ENCODE measurements at regions not wholly inside any gene's neighbourhood (a gene's known extent, or its start where the extent isn't known, plus 50 kb on each side); places are given as distances from the start of the nearest gene placed in this dataset.
"Not testable (repeated sequence)": the region's sequence is repeated elsewhere in the genome, so short reads cannot be mapped to it uniquely, and the experiment has no call there.

DNA sequence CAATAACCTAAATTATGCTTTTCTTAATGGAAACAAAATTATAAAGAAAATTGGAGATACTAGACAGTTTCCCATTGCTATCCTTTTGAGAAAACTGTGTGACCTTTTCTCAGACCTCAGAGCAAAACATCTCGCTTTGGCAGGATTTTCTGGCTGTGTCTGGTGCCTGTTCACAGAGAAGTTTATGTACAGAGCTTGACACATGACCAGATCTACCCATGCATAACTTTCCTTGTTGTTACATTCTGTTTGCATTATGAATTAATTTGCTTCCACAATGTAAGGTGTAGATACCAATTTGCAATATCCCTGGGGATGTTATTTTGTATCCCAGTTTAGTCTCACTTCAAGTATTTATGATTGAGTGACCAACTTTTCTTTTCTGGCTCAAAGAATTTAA is 565.0 kb downstream of the XPNPEP1 start:
- intact Hi-C loops (cut with DNase I), result no loop called here
- ATAC-seq, result no peak

GRCh38 chr10:109348324-109348723 is 575.0 kb downstream of the XPNPEP1 start:
- no peak for DNase-seq (ENCODE audit: missing footprints)
- ATAC-seq, result no peak
- intact Hi-C loops (cut with DNase I), result no loop called here

More for the DNA sequence above, 565.0 kb downstream of the XPNPEP1 start:
- no peak for DNase-seq (ENCODE audit: missing footprints)

DNA sequence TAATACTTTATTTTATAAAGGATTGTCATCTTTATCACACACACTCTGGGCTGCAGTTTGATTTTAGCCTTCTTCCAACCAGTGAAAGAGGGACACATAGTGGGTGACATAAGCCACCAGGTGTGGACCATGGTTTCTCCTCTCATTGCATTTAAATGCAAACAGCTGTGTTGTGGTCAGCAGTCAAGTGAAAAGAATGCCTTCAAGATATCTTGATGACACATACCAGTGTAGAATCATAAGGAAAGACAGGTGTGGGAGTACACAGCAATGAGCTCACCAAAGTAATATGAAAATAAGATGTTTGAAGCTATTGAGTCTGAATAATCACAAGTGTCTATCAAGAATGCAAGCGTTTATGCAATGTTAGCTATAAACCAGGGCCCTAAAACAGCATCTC is 580.0 kb downstream of the XPNPEP1 start:
- intact Hi-C loops (cut with DNase I), result no loop called here
- DNase-seq (ENCODE audit: missing footprints) (no peak), ATAC-seq (no peak)

DNA sequence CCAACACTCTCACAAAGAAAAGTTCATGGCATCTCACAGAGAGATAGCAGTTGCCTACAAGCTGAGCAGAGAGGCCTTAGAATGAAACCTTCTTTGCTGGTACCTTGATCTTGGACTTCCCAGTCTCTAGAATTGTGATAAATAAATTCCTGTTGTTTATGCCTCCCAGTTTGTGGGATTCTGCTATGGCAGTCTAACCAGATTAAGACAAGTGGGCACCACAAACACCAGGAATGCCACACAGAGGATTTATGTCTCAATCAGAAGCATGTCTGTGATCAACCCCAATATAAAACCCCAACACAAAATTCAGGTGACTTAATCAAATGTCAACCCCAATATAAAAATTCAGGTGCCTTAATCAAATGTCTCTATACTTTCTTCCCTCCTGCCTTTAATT is 581.3 kb downstream of the XPNPEP1 start:
- DNase-seq (ENCODE audit: missing footprints), result no peak
- intact Hi-C loops (cut with DNase I), result no loop called here
- no peak for ATAC-seq

DNA sequence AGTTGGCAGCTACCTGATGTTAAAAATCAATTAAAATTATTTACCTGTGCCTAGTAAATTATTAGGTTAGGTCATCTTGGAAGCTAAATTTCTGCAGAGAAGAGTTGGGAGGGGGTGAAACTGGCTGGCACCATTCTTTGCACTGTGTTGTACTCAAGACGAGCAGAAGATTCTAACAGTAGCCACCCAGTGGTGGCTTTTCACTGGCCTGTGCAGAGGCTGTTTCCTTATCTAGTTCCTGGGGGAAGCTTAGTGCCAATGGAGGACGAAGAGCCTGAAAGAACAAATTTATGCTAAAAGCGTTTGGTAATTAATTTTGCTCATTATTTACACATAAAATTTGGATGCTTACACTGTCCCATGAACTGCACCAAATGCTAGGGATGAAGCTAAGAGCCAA is 595.3 kb downstream of the XPNPEP1 start:
- DNase-seq (ENCODE audit: missing footprints), result no peak
- no peak for ATAC-seq
- intact Hi-C loops (cut with DNase I), result no loop called here

DNA sequence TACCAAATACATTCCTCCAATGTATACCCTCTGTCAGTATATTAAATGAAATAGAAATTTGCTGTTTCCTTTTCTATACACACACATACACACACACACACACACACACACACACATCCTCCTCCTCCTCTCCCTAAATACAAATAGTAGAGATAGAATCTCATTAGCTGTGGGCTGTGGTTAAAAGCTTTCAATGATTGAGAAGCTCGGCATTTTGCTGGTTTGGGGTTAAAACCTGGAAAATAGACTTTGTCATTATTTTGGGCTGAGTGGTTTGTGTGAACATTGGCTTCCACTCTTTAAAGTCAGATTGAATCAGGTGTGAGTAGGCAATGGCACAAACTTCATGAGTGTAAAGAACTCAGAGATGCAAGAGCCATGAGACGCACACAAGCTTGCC is 596.0 kb downstream of the XPNPEP1 start:
- ATAC-seq, result no peak
- intact Hi-C loops (cut with DNase I), result no loop called here
- no peak for DNase-seq (ENCODE audit: missing footprints)

DNA sequence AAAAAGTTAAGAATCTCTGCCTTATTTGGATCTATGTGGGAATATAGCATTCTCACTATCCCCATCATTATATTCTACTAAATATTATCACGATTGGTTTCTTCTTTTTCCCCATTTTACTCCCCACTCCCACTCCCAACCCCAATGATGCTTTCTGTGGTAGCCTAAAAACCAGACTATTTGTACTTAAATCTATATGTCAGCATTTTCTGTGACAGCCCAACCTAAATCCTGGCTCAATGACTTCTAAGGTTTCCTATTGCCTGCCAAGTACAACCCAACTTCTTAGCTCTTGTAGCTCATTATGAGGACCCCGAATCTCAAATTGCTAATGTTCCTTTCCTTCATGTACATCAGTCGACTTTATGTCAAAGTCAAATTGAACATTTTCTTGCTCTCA is 598.6 kb downstream of the XPNPEP1 start:
- DNase-seq (ENCODE audit: missing footprints), result no peak

DNA sequence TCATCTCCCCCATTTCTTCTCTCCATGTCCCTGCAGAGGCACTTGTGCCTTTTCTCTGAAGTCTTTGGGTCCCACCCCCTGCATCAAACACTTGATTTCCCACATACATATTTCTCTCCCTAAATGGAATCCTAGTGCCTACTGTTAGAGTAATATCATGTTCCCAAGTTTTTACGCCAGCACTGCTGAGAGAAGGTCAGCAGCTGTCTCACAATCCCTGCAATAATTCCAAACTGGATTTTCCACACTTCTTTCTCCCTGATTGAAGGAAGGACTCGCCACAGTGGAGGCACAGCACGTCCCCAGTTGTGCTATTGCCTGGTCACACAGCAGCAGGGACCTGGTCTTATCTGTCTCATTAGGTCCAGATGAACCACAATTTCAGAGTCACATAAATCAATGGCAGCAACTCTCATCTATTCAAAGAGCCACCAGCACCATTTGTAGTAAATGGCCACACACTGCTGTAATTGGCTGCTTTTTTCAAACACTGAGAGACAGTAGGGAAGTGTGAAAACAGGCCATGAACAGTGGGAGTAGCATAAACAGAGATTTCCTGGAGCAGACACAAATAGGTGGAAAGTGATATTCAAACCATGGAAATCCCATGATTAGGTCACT is 605.5 kb downstream of the XPNPEP1 start:
- intact Hi-C loops (cut with DNase I), result no loop called here
- DNase-seq (ENCODE audit: missing footprints) (no peak), ATAC-seq (no peak)

More for the DNA sequence above, 598.6 kb downstream of the XPNPEP1 start:
- intact Hi-C loops (cut with DNase I), result no loop called here
- ATAC-seq, result no peak

GRCh38 chr10:109314016-109314415 is 609.3 kb downstream of the XPNPEP1 start:
- intact Hi-C loops (cut with DNase I); ATAC-seq; DNase-seq (ENCODE audit: missing footprints): not testable (repeated sequence)

GRCh38 chr10:109312555-109312954 is 610.8 kb downstream of the XPNPEP1 start:
- ATAC-seq; intact Hi-C loops (cut with DNase I); DNase-seq (ENCODE audit: missing footprints): not testable (repeated sequence)

DNA sequence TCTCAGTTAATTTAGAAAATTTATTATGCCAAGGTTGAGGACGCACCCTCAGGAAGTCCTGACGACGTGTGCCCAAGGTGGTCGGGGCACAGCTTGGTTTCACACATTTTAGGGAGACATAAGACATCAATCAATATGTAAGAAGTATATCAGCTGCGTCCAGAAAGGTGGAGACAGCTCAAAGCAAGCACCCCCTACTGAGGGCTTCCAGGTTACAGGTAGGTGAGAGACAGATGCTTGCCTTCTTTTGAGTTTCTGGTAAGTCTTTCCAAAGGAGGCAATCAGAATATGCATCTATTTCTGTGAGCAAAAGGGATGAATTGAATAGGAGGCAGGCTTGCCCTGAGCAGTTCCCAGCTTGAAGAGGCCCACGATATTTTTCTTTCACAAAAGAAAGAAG is 614.3 kb downstream of the XPNPEP1 start:
- ATAC-seq (no peak), DNase-seq (ENCODE audit: missing footprints) (no peak)
- intact Hi-C loops (cut with DNase I), result no loop called here

DNA sequence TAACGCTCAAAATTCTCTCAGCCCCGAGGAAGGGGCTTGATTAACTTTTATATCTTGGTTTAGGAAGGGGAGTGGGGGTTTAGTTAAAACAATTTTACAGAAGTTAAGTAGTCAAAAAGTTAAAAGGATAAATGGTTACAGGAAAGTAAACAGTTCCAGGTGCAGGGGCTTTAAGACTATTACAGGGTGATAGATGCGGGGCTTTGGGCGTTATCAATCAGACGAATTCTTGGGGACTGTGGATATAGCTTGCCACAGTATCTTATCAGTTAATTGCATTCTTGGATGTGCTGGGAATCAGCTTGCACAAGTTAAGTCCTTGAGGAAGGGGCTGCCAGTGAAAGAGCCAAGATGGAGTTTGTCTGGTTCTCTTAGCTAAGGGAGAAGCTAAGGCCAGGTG is 616.2 kb downstream of the XPNPEP1 start:
- intact Hi-C loops (cut with DNase I); ATAC-seq; DNase-seq (ENCODE audit: missing footprints): not testable (repeated sequence)

DNA sequence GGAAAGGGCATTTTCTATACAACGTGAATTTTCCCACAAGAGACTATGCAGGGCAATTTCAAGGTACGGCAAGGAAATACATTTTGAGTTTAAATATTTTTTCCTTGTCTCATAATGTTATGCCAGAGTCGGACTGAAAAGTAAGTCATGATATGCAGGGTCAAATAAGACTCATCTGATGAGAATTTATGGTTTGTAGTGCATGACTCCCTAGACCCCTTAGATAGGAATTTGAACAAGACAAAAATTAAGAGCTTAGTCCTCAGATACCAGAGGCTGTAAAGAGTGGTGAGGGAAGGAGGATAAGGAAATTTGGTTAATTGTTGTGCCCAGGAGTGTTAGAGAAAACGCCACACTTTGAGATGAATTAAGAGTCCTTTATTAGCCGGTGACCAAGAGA is 616.6 kb downstream of the XPNPEP1 start:
- DNase-seq (ENCODE audit: missing footprints), result no peak
- ATAC-seq, result no peak
- intact Hi-C loops (cut with DNase I), result no loop called here

DNA sequence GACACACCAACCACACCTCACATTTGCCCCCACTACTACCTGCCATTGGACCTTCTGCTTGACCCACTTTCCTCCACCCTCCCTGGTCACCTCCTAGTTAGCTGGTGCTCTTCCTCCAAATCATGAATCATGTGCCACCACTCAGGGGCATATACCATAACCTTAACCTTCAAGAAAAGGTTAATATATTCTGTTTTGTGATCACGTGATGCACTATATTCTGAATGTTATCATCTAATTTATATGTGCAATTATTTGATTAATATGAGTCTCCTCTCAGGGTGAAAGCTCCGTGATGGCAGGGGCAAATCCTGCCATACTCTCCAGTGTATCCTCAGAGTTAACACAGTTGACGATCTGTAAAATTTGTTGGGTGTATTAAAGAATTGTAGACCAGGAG is 635.5 kb downstream of the XPNPEP1 start:
- DNase-seq (ENCODE audit: missing footprints) (peak; percentile 20), ATAC-seq (no peak)
- intact Hi-C loops (cut with DNase I), result no loop called here

DNA sequence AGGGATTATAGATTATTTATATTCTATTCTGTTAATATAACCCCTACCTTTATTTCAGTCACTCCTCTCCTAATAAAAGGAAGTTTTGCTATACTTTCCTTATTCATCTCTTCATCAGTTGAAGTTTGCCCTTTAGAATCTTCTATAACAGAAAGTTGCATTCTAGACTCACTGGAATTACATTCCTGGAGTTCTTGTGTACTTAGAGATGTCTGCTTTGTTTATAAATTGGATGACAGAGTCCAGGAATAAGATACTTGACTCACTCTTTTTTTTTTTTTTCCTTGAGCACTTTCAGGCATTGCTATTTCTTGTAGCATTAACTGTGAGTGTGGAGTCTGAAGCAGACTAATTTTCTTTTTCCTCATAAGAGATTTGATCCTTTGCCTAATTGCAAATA is 640.8 kb downstream of the XPNPEP1 start:
- intact Hi-C loops (cut with DNase I), result no loop called here
- ATAC-seq, result no peak

GRCh38 chr10:109281347-109281746 is 642.0 kb downstream of the XPNPEP1 start:
- intact Hi-C loops (cut with DNase I), result no loop called here
- no peak for ATAC-seq
- no peak for DNase-seq (ENCODE audit: missing footprints)

More for the DNA sequence above, 640.8 kb downstream of the XPNPEP1 start:
- no peak for DNase-seq (ENCODE audit: missing footprints)

GRCh38 chr10:109280837-109281236 is 642.5 kb downstream of the XPNPEP1 start:
- DNase-seq (ENCODE audit: missing footprints), result no peak
- intact Hi-C loops (cut with DNase I), result no loop called here
- ATAC-seq, result no peak

- DNase-seq (ENCODE audit: missing footprints) (no peak), ATAC-seq (no peak)
- intact Hi-C loops (cut with DNase I), result no loop called here
Measured at GRCh38 chr10:109277456-109277855, 645.9 kb downstream of the XPNPEP1 start.

DNA sequence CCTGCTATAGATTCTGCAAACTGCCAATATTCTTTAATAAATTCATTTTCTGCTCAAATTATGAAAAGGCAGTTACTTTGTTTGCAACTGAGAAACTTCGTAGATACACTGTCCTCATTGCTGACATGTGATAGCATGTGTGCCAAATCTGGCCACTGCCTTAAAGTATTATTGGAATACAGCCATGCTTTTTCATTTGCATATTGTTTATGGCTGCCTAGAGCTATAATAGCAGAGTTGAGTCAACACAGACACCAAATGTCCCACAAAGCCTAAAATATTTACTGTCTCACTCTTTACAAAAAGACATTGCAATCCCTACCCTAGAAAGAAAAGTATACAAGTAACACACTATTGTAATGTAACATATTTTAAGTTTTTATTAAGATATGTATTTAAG is 647.4 kb downstream of the XPNPEP1 start:
- DNase-seq (ENCODE audit: missing footprints) (no peak), ATAC-seq (no peak)
- intact Hi-C loops (cut with DNase I), result no loop called here

- intact Hi-C loops (cut with DNase I), result no loop called here
Measured at GRCh38 chr10:109274681-109275080, 648.6 kb downstream of the XPNPEP1 start.

DNA sequence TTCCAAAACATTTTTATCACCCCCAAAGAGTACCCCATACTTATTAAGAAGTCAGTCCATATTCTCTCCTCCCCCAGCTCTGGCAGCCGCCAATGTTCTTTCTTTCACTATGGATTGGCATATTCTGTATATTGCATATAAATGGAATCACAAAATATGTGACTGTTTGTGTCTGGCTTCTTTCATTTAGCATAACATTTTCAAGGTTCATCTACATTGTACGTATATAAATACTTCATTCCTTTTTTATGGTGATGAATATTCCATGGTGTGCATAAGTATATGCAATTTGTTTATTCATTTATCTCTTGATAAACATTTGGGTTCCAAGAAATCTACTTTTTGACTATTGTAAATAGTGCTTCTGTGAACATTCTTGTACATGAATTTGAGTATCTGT is 653.1 kb downstream of the XPNPEP1 start:
- intact Hi-C loops (cut with DNase I), result no loop called here
- DNase-seq (ENCODE audit: missing footprints) (no peak), ATAC-seq (no peak)

More at GRCh38 chr10:109274681-109275080, 648.6 kb downstream of the XPNPEP1 start:
- ATAC-seq, result no peak
- no peak for DNase-seq (ENCODE audit: missing footprints)

Data from Right ventricle myocardium inferior (tissue), 1 donor.